A549 (cell line): ENCODE measurements at regions not wholly inside any gene's neighbourhood (a gene's known extent, or its start where the extent isn't known, plus 50 kb on each side); places are given as distances from the start of the nearest gene placed in this dataset.
"Not testable (repeated sequence)": the region's sequence is repeated elsewhere in the genome, so short reads cannot be mapped to it uniquely, and the experiment has no call there.

ENCODE experiments used
- KDM5A ChIP-seq: fragments of 200-600 bp; sonication (generic); IDR thresholded peaks from 2 replicates; pipeline ENCODE4 v1.6.1; 2016; ENCODE audit warnings: antibody characterized with exemption, mild to moderate bottlenecking
- POLR2A ChIP-seq: IDR thresholded peaks from 2 replicates; pipeline ENCODE4 v1.6.1; 2012; ENCODE audit warnings: mild to moderate bottlenecking, low read length
- RNF2 ChIP-seq: fragments of 200-600 bp; sonication (generic); IDR thresholded peaks from 2 replicates; pipeline ENCODE4 v1.6.1; 2016; ENCODE audit warnings: low read depth, mild to moderate bottlenecking, antibody characterized with exemption, moderate library complexity, borderline replicate concordance
- SREBF2 ChIP-seq: fragments of 450-650 bp; IDR thresholded peaks from 2 replicates; pipeline ENCODE4 v1.6.1; 2014; ENCODE audit warnings: mild to moderate bottlenecking, moderate library complexity
- TF ChIP-seq, protein P1 (sequence below): fragments of >200 bp; sonication (Bioruptor Twin); formaldehyde crosslinking; IDR thresholded peaks from 3 replicates; pipeline ENCODE4 v1.5.1; 2016
- TF ChIP-seq, protein P2 (sequence below): IDR thresholded peaks from 2 replicates; pipeline ENCODE4 v1.6.1; 2012

GRCh38 chr22:15822001-15822400 is 132.2 kb downstream of the POTEH start:
- TF ChIP-seq, protein P1, sequence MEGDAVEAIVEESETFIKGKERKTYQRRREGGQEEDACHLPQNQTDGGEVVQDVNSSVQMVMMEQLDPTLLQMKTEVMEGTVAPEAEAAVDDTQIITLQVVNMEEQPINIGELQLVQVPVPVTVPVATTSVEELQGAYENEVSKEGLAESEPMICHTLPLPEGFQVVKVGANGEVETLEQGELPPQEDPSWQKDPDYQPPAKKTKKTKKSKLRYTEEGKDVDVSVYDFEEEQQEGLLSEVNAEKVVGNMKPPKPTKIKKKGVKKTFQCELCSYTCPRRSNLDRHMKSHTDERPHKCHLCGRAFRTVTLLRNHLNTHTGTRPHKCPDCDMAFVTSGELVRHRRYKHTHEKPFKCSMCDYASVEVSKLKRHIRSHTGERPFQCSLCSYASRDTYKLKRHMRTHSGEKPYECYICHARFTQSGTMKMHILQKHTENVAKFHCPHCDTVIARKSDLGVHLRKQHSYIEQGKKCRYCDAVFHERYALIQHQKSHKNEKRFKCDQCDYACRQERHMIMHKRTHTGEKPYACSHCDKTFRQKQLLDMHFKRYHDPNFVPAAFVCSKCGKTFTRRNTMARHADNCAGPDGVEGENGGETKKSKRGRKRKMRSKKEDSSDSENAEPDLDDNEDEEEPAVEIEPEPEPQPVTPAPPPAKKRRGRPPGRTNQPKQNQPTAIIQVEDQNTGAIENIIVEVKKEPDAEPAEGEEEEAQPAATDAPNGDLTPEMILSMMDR, result not testable (repeated sequence)
- not testable (repeated sequence) for TF ChIP-seq KDM5A, POLR2A, SREBF2, RNF2
- TF ChIP-seq, protein P2, sequence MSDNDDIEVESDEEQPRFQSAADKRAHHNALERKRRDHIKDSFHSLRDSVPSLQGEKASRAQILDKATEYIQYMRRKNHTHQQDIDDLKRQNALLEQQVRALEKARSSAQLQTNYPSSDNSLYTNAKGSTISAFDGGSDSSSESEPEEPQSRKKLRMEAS, result not testable (repeated sequence)
